ENCODE measurements at regions not wholly inside any gene's neighbourhood (a gene's known extent, or its start where the extent isn't known, plus 50 kb on each side); places are given as distances from the start of the nearest gene placed in this dataset.

GRCh38 chr3:87957575-87957974 is 101.2 kb downstream of the CGGBP1 start:
- no peak for TF ChIP-seq POLR2AphosphoS5 (IDR thresholded peaks at IDR 0.05; ENCODE audit: insufficient read depth, low read depth, low read length)
- TF ChIP-seq, protein P1, sequence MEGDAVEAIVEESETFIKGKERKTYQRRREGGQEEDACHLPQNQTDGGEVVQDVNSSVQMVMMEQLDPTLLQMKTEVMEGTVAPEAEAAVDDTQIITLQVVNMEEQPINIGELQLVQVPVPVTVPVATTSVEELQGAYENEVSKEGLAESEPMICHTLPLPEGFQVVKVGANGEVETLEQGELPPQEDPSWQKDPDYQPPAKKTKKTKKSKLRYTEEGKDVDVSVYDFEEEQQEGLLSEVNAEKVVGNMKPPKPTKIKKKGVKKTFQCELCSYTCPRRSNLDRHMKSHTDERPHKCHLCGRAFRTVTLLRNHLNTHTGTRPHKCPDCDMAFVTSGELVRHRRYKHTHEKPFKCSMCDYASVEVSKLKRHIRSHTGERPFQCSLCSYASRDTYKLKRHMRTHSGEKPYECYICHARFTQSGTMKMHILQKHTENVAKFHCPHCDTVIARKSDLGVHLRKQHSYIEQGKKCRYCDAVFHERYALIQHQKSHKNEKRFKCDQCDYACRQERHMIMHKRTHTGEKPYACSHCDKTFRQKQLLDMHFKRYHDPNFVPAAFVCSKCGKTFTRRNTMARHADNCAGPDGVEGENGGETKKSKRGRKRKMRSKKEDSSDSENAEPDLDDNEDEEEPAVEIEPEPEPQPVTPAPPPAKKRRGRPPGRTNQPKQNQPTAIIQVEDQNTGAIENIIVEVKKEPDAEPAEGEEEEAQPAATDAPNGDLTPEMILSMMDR (IDR thresholded peaks at IDR 0.05; ENCODE audit: extremely low read depth in 1 of 2, insufficient read depth in 1 of 2, low read depth in 1 of 2, low read length in 2 of 2), result no peak
- no peak for TF ChIP-seq POLR2A (IDR thresholded peaks at IDR 0.05; ENCODE audit: low read depth, low read length)
- TF ChIP-seq EZH2 (IDR thresholded peaks at IDR 0.05; ENCODE audit: borderline replicate concordance, low read depth, low read length, severe bottlenecking), result no peak
- no peak for TF ChIP-seq JUN (IDR thresholded peaks at IDR 0.05; ENCODE audit: borderline replicate concordance, insufficient read depth, insufficient read length, low read depth)
- TF ChIP-seq, protein P2, sequence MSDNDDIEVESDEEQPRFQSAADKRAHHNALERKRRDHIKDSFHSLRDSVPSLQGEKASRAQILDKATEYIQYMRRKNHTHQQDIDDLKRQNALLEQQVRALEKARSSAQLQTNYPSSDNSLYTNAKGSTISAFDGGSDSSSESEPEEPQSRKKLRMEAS (IDR thresholded peaks at IDR 0.05; ENCODE audit: insufficient read depth, insufficient read length), result no peak
- TF ChIP-seq FOS (IDR thresholded peaks at IDR 0.05; ENCODE audit: borderline replicate concordance, insufficient read depth, low read length), result no peak
- no peak for TF ChIP-seq GATA2 (IDR thresholded peaks at IDR 0.05; ENCODE audit: insufficient read depth, insufficient read length, low read depth, low read length)
